Keratinocyte (primary cell): ENCODE measurements at regions not wholly inside any gene's neighbourhood (a gene's known extent, or its start where the extent isn't known, plus 50 kb on each side); places are given as distances from the start of the nearest gene placed in this dataset.

ENCODE experiments used
- DNase-seq: peaks from one replicate; pipeline ENCODE4 v3.0.0-alpha.2; 2011; ENCODE audit warnings: low read depth, missing footprints, low spot score
- FAIRE-seq: peaks from 2 replicates; lab custom pipeline; 2011; peaks lifted over from hg19 to GRCh38; lab: Jason Lieb, UNC
- H2AFZ ChIP-seq: 2 replicates; pipeline ENCODE4 v1.6.0; 2012; ENCODE audit warnings: low read length, control low read depth, inconsistent platforms; ENCODE audit not compliant: control insufficient read depth
- H3K27ac ChIP-seq: 2 replicates; pipeline ENCODE4 v1.5.1; 2011; ENCODE audit warnings: low read length; ENCODE audit not compliant: control insufficient read depth, insufficient read depth
- H3K27me3 ChIP-seq: 3 replicates; pipeline ENCODE4 v1.6.0; 2011; ENCODE audit warnings: low read length; ENCODE audit not compliant: control insufficient read depth, insufficient read depth; ENCODE audit errors: extremely low read depth
- H3K36me3 ChIP-seq, 2 experiments: 2 replicates in 1 of 2; 3 replicates in 1 of 2; pipeline ENCODE4 v1.5.1; 2011; ENCODE audit warnings: low read length in 2 of 2, mild to moderate bottlenecking in 1 of 2; ENCODE audit not compliant: control insufficient read depth in 2 of 2, insufficient read depth in 2 of 2; ENCODE audit errors: extremely low read depth in 1 of 2
- H3K4me1 ChIP-seq: 3 replicates; pipeline ENCODE4 v1.5.1; 2011; ENCODE audit warnings: low read length; ENCODE audit not compliant: control insufficient read depth, insufficient read depth; ENCODE audit errors: extremely low read depth
- H3K4me2 ChIP-seq: 3 replicates; pipeline ENCODE4 v1.6.0; 2011; ENCODE audit warnings: low read depth, low read length; ENCODE audit not compliant: control insufficient read depth, insufficient read depth; ENCODE audit errors: extremely low read depth
- H3K4me3 ChIP-seq, 3 experiments: fragments of 200-600 bp in 1 of 3; sonication (generic) in 1 of 3; 2 replicates in 2 of 3; 3 replicates in 1 of 3; pipeline ENCODE4 v1.5.1; 2011 to 2016; ENCODE audit warnings: low read length in 3 of 3, mild to moderate bottlenecking in 3 of 3, control low read depth in 2 of 3, inconsistent platforms in 1 of 3, low read depth in 1 of 3, mixed read lengths in 1 of 3, mixed run types in 1 of 3, moderate library complexity in 1 of 3; ENCODE audit not compliant: control insufficient read depth in 2 of 3, insufficient read depth in 2 of 3; ENCODE audit errors: extremely low read depth in 1 of 3
- H3K79me2 ChIP-seq: 2 replicates; pipeline ENCODE4 v1.6.0; 2012; ENCODE audit warnings: low read length; ENCODE audit not compliant: control insufficient read depth, insufficient read depth
- H3K9ac ChIP-seq: 3 replicates; pipeline ENCODE4 v1.6.0; 2011; ENCODE audit warnings: low read length; ENCODE audit not compliant: control insufficient read depth, insufficient read depth; ENCODE audit errors: extremely low read depth
- H3K9me1 ChIP-seq: 3 replicates; pipeline ENCODE4 v1.6.0; 2011; ENCODE audit warnings: low read length; ENCODE audit not compliant: control insufficient read depth, insufficient read depth; ENCODE audit errors: extremely low read depth
- H3K9me3 ChIP-seq: 2 replicates; pipeline ENCODE4 v1.5.1; 2012; ENCODE audit warnings: low read depth, low read length; ENCODE audit not compliant: control insufficient read depth
- H4K20me1 ChIP-seq: 3 replicates; pipeline ENCODE4 v1.6.0; 2011; ENCODE audit warnings: low read length; ENCODE audit not compliant: control insufficient read depth, insufficient read depth; ENCODE audit errors: extremely low read depth
- EZH2 ChIP-seq: IDR thresholded peaks from one replicate; pipeline ENCODE4 v1.6.1; 2012; ENCODE audit warnings: inconsistent platforms, mild to moderate bottlenecking, low read length, moderate library complexity
- dilution Hi-C: fragments of 300-500 bp; cut with MboI; formaldehyde crosslinking; loops from one replicate; pipeline ENCODE4 v1.7.0; 2020; ENCODE audit warnings: low sequenced_read_pairs; ENCODE audit not compliant: extremely low pct_ligation_motif_present
- TF ChIP-seq, protein P1 (sequence below), 3 experiments: IDR thresholded peaks in 1 of 3; conservative IDR thresholded peaks in 1 of 3; optimal IDR thresholded peaks in 1 of 3; 2 replicates in 2 of 3; 3 replicates in 1 of 3; pipeline versions ENCODE3 to v1.5.1; 2011; ENCODE audit warnings: low read length in 3 of 3, mild to moderate bottlenecking in 3 of 3, moderate library complexity in 2 of 3, control low read depth in 1 of 3, inconsistent platforms in 1 of 3; ENCODE audit not compliant: insufficient read depth in 2 of 3; ENCODE audit errors: extremely low read depth in 1 of 3

DNA sequence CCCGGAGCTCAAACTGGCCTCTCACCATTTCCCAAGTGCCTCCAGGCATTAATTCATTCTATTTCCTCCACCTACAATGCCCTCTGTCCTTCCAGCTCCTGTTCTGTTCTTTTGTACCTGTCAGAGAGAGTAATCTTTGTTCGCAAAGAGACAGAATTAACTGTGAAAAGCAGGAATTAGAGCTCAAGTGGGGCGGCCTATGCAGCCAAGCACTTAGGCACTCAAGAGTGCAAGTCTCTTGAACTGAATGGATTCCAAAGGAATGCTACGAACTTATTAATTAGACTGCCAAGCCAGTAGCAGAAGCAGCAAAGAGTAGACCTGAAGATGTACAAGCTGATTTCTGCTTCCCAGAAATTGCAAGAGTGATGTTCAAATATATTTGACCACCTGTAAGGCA lies 338.3 kb upstream of the AUTS2 start:
- FAIRE-seq (no peak), DNase-seq (no peak)
- Histone ChIP-seq H3K4me3 (no peak overlapping the region), H3K27me3 (no peaks in the 10 kb centered on the region), H3K27ac (no peak overlapping the region), H3K9me3 (no peaks in the 10 kb centered on the region), H3K79me2 (no peaks in the 10 kb centered on the region), H3K9me1 (no peaks in the 10 kb centered on the region), H4K20me1 (no peaks in the 10 kb centered on the region), H3K36me3 (no peaks in the 10 kb centered on the region), H2AFZ (no peak overlapping the region), H3K9ac (no peak overlapping the region), H3K4me2 (no peak overlapping the region), H3K4me1 (no peaks in the 10 kb centered on the region)
- dilution Hi-C loops, result no loop called here
- TF ChIP-seq, protein P1, sequence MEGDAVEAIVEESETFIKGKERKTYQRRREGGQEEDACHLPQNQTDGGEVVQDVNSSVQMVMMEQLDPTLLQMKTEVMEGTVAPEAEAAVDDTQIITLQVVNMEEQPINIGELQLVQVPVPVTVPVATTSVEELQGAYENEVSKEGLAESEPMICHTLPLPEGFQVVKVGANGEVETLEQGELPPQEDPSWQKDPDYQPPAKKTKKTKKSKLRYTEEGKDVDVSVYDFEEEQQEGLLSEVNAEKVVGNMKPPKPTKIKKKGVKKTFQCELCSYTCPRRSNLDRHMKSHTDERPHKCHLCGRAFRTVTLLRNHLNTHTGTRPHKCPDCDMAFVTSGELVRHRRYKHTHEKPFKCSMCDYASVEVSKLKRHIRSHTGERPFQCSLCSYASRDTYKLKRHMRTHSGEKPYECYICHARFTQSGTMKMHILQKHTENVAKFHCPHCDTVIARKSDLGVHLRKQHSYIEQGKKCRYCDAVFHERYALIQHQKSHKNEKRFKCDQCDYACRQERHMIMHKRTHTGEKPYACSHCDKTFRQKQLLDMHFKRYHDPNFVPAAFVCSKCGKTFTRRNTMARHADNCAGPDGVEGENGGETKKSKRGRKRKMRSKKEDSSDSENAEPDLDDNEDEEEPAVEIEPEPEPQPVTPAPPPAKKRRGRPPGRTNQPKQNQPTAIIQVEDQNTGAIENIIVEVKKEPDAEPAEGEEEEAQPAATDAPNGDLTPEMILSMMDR (optimal IDR thresholded peaks at IDR 0.05 in 1 of 3, IDR thresholded peaks at IDR 0.05 in 1 of 3, conservative IDR thresholded peaks at IDR 0.05 in 1 of 3; ENCODE audit: extremely low read depth in 1 of 3, insufficient read depth in 2 of 3, low read length in 3 of 3), result no peak
- TF ChIP-seq EZH2, result no peak

DNA sequence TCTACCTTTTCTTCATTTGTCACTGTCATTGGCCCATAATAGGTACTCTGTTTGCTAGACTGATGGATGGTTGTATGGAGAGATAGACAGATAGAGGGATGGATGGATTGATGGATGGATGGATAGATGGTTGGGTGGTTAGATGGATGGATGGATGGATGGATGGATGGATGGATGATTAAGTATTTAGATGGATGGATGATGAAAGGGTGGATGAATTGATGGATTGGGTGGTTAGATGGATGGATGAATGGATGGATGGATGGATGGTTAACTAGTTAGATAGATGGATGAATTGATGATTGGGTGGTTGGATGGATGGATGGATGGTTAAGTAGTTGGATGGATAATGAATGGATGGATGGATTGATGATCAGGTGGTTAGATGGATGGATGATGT lies 334.7 kb upstream of the AUTS2 start:
- Histone ChIP-seq H3K27ac (no peak overlapping the region), H3K4me1 (no peaks in the 10 kb centered on the region), H3K79me2 (no peaks in the 10 kb centered on the region), H4K20me1 (no peaks in the 10 kb centered on the region), H3K9me3 (no peaks in the 10 kb centered on the region), H3K4me2 (no peak overlapping the region), H3K27me3 (no peaks in the 10 kb centered on the region), H3K4me3 (no peak overlapping the region), H3K9ac (no peak overlapping the region), H3K36me3 (no peaks in the 10 kb centered on the region), H3K9me1 (no peaks in the 10 kb centered on the region), H2AFZ (no peak overlapping the region)
- DNase-seq (no peak), FAIRE-seq (no peak)
- dilution Hi-C loops, result no loop called here
- TF ChIP-seq, protein P1 (optimal IDR thresholded peaks at IDR 0.05 in 1 of 3, IDR thresholded peaks at IDR 0.05 in 1 of 3, conservative IDR thresholded peaks at IDR 0.05 in 1 of 3; ENCODE audit: extremely low read depth in 1 of 3, insufficient read depth in 2 of 3, low read length in 3 of 3), result no peak
